Heart left ventricle (tissue), 16 donors: ENCODE measurements at regions not wholly inside any gene's neighbourhood (a gene's known extent, or its start where the extent isn't known, plus 50 kb on each side); places are given as distances from the start of the nearest gene placed in this dataset.

Source experiments
- ATAC-seq, 4 donors: fragments of 200-7000 bp; cut with Tn5 transposase; one replicate each; pipeline ENCODE4 v1.9.1; 2020 to 2022; ENCODE audit warnings: moderate library complexity in 4 of 4, mild to moderate bottlenecking in 3 of 4, moderate number of reproducible peaks in 1 of 4
- DNase-seq, 5 donors: peaks; one replicate each; pipeline ENCODE4 v3.0.0-alpha.2; 2020
- H3K27ac ChIP-seq, 12 donors: fragments of 200-600 bp; sonication (generic) in 4 of 12; one replicate each; pipeline versions ENCODE4 v1.5.0 to v1.8.0; 2016 to 2022; ENCODE audit warnings: mild to moderate bottlenecking in 2 of 12
- H3K27me3 ChIP-seq, 9 donors: fragments of 200-600 bp; sonication (generic) in 2 of 9; one replicate each; pipeline versions ENCODE4 v1.5.1 to v1.8.0; 2016 to 2022; ENCODE audit warnings: mild to moderate bottlenecking in 3 of 9
- H3K36me3 ChIP-seq, 9 donors: fragments of 200-600 bp; sonication (generic) in 2 of 9; one replicate each; pipeline versions ENCODE4 v1.5.0 to v1.8.0; 2018 to 2022; ENCODE audit warnings: mild to moderate bottlenecking in 2 of 9
- H3K4me1 ChIP-seq, 12 donors: fragments of 200-600 bp; sonication (generic) in 4 of 12; one replicate each; pipeline versions ENCODE4 v1.5.0 to v1.8.0; 2016 to 2022; ENCODE audit warnings: mild to moderate bottlenecking in 3 of 12
- H3K4me3 ChIP-seq, 12 donors: fragments of 200-600 bp; sonication (generic) in 4 of 12; one replicate each; pipeline versions ENCODE4 v1.5.0 to v1.8.0; 2017 to 2022; ENCODE audit warnings: mild to moderate bottlenecking in 9 of 12, moderate library complexity in 4 of 12
- H3K9me3 ChIP-seq, 12 donors: fragments of 200-600 bp; sonication (generic) in 4 of 12; one replicate each; pipeline versions ENCODE4 v1.5.0 to v1.8.0; 2016 to 2022; ENCODE audit warnings: mild to moderate bottlenecking in 1 of 12
- POLR2A ChIP-seq, 2 donors: fragments of 450-650 bp; IDR thresholded peaks; one replicate each; pipeline ENCODE4 v1.6.1; 2017; ENCODE audit warnings: antibody characterized with exemption in 2 of 2, mild to moderate bottlenecking in 2 of 2, moderate library complexity in 2 of 2
- WGBS, 4 donors: extraction: QIAGEN DNeasy Blood & Tissue Kit in 2 of 4; methylation state at CpG; one replicate each; pipeline versions ENCODE4 v1.1.5 to v1.1.7; 2013 to 2018; 5-methylcytosine and 5-hydroxymethylcytosine counted together
- intact Hi-C, 10 donors: fragments of 100-400 bp; cut with DNase I; formaldehyde crosslinking; loops; one replicate each; pipeline versions ENCODE4 v1.11.1 to v1.14.2; 2022
- TF ChIP-seq, protein P1 (sequence below), 12 donors: fragments of 200-600 bp; sonication (generic) in 4 of 12; IDR thresholded peaks; one replicate each; pipeline versions ENCODE4 v1.5.0 to v1.8.0; 2018 to 2022; ENCODE audit warnings: antibody characterized with exemption in 12 of 12, mild to moderate bottlenecking in 5 of 12
- donor health status: ischemic (EF 13 %, LVEDD 7.1; RV severe dilation, severe dysfunction).
- donor health status: healthy with polysubstance abuse.
- donor health status: DM: no; HTN: yes; CAD: no.
- donor health status: DM: no; HTN: no; CAD: no.
- donor health status: ischemic (EF 25% LVEDD 6.9; RV normal size, moderate dysfunction).
- donor health status: ischemic (EF 25% LVEDD 5.7; RV mildly dilated, moderate dysfunction).
- donor health status: healthy.
- donor health status: DM: yes; HTN: yes; CAD: no.
- donor health status: ischemic (EF 35%, LVEDD 5.7; RV mildly dilated, moderate dysfunction).
- donor health status: nonischemic (EF 11% LVEDD 7.7; RV severe dilation, severe dysfunction).
- donor health status: DM: yes; HTN: yes; CAD: no.
- donor health status: PGD.
- donor health status: ischemic (EF 29% LVEDD 5.4; RV normal size, mild dysfunction).
- donor health status: nonischemic (EF 23%, LVEDD 6.1; RV moderate dilation, normal function).

DNA sequence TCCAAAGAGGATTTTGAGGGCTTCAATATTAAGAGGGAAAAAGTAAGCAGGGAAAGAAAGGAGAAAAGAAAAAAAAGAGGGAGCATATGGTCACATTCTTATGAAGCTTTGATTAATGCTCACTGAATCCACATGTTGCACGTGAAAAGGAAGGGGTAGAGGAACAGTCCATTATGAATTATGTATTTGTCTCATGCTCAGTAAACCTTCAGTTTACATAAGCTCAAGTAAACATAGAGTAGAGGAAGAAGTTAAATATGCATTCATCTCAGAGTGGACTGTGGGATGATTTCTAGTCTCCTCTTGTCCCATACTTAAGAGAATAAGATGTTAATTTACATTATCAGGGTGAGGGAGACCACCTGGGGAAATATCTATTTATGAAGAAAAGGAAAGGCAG is 334.5 kb downstream of the IPO8 start:
- Histone ChIP-seq H3K27ac (no peak overlapping the region), H3K27me3 (no peaks in the 10 kb centered on the region), H3K4me3 (no peak overlapping the region), H3K9me3 (peaks cover 0 to 4% (median 0%) of the 10 kb centered on the region in 12 donors), H3K4me1 (peaks cover 0 to 11% (median 0%) of the 10 kb centered on the region in 12 donors), H3K36me3 (no peaks in the 10 kb centered on the region)
- WGBS, 4 donors = 30 to 71% (median 52%) methylated on average over 1 of the region's 1 CpG
- no peak for TF ChIP-seq POLR2A (IDR thresholded peaks at IDR 0.05)
- TF ChIP-seq, protein P1, sequence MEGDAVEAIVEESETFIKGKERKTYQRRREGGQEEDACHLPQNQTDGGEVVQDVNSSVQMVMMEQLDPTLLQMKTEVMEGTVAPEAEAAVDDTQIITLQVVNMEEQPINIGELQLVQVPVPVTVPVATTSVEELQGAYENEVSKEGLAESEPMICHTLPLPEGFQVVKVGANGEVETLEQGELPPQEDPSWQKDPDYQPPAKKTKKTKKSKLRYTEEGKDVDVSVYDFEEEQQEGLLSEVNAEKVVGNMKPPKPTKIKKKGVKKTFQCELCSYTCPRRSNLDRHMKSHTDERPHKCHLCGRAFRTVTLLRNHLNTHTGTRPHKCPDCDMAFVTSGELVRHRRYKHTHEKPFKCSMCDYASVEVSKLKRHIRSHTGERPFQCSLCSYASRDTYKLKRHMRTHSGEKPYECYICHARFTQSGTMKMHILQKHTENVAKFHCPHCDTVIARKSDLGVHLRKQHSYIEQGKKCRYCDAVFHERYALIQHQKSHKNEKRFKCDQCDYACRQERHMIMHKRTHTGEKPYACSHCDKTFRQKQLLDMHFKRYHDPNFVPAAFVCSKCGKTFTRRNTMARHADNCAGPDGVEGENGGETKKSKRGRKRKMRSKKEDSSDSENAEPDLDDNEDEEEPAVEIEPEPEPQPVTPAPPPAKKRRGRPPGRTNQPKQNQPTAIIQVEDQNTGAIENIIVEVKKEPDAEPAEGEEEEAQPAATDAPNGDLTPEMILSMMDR (IDR thresholded peaks at IDR 0.05) = no peak
- DNase-seq (no peak), ATAC-seq (no peak)
- intact Hi-C loops = no loop called here

DNA sequence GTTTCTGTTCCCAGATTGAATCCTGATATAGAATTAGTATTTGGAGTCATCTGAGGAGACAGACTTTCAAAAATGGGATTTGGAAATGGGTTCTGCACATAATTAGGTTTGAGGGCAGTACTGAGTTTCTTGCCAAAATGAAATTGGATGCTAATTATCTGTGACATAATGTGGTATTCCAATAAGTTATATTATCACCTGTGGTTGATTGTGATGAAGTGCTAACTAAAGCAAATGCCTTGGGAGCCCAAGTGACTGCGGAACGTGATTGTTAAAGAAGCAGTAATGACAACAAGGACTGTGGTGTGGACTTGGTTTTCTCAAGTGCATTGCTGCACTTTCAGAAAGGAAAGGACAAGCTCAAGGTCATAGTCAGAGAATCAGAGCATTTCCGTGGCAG is 337.0 kb downstream of the IPO8 start:
- Histone ChIP-seq H3K36me3 (no peaks in the 10 kb centered on the region), H3K9me3 (peaks cover 0 to 4% (median 0%) of the 10 kb centered on the region in 12 donors), H3K4me3 (no peak overlapping the region), H3K27me3 (no peaks in the 10 kb centered on the region), H3K27ac (peak overlapping the region in 1 of 12 donors; percentile 34), H3K4me1 (peaks cover 0 to 11% (median 0%) of the 10 kb centered on the region in 12 donors)
- WGBS, 4 donors = 37 to 66% (median 50%) methylated on average over 3 of the region's 3 CpGs
- intact Hi-C loops = no loop called here
- ATAC-seq = no peak
- DNase-seq = no peak
- TF ChIP-seq POLR2A (IDR thresholded peaks at IDR 0.05) = no peak
- TF ChIP-seq, protein P1 (IDR thresholded peaks at IDR 0.05) = no peak

DNA sequence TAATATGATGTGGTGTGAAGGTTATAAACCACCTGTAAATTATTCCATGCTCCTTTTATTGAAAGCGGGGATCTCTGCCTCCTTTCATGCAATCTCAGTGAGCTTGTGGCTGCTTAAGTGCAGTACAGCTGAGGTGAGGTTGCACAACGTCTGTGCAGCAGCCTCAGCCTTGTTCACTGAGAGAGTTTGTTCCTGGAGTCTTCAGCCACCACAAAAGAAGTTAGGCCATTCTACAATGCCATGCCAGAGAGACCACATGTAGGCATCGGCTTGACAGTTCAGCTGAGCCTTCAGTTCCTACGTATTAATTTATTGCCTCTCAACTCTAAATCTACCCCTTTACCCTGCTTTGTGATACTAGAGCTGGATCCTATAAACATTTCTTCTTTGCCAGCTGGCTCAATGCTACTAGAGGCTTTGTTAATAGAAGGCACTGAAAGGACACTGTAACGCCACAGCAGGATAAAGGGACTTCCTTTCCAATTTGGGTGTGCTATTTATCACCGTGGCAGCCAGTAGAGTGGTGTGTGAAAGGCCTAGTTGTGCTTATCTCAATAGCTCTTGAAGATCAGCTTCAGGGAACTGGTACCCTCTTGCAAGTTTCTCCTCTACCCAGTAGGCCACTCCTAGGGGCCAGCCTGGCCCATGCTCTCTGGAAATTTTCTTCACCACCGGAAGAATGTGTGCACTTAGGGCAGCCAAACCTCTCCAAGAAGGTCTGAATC is 337.7 kb downstream of the IPO8 start:
- 34 to 42% (median 40%) methylated on average over 7 of the region's 7 CpGs for WGBS, 4 donors
- Histone ChIP-seq H3K4me3 (no peak overlapping the region), H3K36me3 (no peaks in the 10 kb centered on the region), H3K27me3 (no peaks in the 10 kb centered on the region), H3K9me3 (peaks cover 0 to 3% (median 0%) of the 10 kb centered on the region in 12 donors), H3K27ac (peak overlapping the region in 5 of 12 donors; percentile 17 to 58 (median 43)), H3K4me1 (peaks cover 0 to 11% (median 0%) of the 10 kb centered on the region in 12 donors)
- intact Hi-C loops = no loop called here
- DNase-seq = peak in 2 of 5 donors; percentile 13 to 26
- no peak for TF ChIP-seq POLR2A (IDR thresholded peaks at IDR 0.05)
- TF ChIP-seq, protein P1 (IDR thresholded peaks at IDR 0.05) = no peak
- ATAC-seq = peak; percentile 70 to 99 (median 90)

DNA sequence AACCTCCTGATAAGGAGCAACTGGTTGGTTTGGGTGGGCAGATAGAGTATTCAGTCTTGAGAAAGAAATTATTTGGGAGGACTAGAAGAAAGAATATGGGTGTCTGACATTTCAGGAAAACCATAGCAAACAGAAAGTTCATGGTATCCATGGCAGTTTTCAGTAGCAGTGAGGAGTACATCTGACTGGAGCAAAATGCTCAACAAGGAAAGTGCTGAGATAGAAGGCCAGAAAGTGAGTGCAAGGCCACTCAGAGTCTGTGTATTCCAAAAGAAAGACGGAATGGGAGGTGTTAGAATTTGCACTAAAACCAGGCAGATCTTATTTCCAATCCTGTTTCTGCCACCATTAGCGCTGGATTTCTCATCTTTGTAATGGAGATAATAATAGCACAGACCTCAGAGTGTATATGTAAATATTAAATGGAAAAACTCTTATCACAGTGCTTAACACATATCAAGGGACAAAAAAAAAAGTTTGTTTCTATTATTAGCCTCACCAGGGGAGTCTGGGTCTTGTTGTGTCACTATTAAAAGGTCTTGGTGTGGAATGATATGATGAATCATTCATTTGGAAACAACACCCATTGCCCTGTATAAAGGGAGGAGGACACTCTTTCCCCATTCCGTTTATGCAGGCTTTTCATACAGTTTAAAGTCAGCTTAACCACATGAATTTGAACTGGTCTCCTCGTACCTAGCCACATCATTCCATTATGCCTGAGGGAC is 349.8 kb downstream of the IPO8 start:
- H3K36me3 ChIP-seq = no peaks in the 10 kb centered on the region
- WGBS, 4 donors = 38 to 49% (median 41%) methylated on average over 4 of the region's 4 CpGs
- TF ChIP-seq, protein P1 (IDR thresholded peaks at IDR 0.05) = no peak
- no peak for TF ChIP-seq POLR2A (IDR thresholded peaks at IDR 0.05)
- intact Hi-C loops = no loop called here
- peak overlapping the region in 1 of 12 donors; percentile 3 for H3K4me3 ChIP-seq
- peaks cover 0 to 22% (median 0%) of the 10 kb centered on the region in 12 donors for H3K9me3 ChIP-seq
- peak; percentile 96 to 100 (median 96) for ATAC-seq
- no peak for DNase-seq
- H3K27me3 ChIP-seq = no peaks in the 10 kb centered on the region
- H3K4me1 ChIP-seq = peaks cover 0 to 11% (median 0%) of the 10 kb centered on the region in 12 donors
- peak overlapping the region; percentile 16 to 90 (median 74) for H3K27ac ChIP-seq
